ENCODE measurements at regions not wholly inside any gene's neighbourhood (a gene's known extent, or its start where the extent isn't known, plus 50 kb on each side); places are given as distances from the start of the nearest gene placed in this dataset.

DNA sequence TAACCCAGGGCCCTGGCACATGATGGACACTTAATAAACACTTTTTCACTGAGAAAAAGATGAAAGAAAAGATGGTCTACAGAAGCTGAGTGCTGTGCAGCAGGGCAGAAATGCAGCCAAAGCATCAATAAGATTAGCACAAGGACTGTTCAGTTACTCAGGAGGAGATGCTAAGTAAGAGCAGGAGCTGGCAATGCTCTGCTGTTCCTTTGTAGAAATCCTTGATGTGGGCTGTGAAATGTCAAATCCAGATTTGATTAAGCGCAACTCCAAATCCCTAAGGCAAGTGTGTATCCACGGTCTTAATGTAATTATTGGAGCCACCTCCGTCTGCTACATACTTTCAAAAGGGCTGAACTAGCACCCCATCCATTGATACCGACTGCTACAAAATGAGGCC lies 151.8 kb upstream of the BTG1 start:
- no peak overlapping the region for H3K4me3 ChIP-seq
- H3K27me3 ChIP-seq (ENCODE audit: low read depth) = no peaks in the 10 kb centered on the region
- H3K4me1 ChIP-seq = peaks cover 20% of the 10 kb centered on the region
- no peaks in the 10 kb centered on the region for H3K36me3 ChIP-seq
- no peak for ATAC-seq
- peak overlapping the region; percentile 13 for H3K27ac ChIP-seq
- H3K9me3 ChIP-seq = no peaks in the 10 kb centered on the region
- intact Hi-C loops (cut with DNase I) = no loop called here
- DNase-seq = no peak
- TF ChIP-seq, protein P1, sequence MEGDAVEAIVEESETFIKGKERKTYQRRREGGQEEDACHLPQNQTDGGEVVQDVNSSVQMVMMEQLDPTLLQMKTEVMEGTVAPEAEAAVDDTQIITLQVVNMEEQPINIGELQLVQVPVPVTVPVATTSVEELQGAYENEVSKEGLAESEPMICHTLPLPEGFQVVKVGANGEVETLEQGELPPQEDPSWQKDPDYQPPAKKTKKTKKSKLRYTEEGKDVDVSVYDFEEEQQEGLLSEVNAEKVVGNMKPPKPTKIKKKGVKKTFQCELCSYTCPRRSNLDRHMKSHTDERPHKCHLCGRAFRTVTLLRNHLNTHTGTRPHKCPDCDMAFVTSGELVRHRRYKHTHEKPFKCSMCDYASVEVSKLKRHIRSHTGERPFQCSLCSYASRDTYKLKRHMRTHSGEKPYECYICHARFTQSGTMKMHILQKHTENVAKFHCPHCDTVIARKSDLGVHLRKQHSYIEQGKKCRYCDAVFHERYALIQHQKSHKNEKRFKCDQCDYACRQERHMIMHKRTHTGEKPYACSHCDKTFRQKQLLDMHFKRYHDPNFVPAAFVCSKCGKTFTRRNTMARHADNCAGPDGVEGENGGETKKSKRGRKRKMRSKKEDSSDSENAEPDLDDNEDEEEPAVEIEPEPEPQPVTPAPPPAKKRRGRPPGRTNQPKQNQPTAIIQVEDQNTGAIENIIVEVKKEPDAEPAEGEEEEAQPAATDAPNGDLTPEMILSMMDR (IDR thresholded peaks at IDR 0.05) = no peak

DNA sequence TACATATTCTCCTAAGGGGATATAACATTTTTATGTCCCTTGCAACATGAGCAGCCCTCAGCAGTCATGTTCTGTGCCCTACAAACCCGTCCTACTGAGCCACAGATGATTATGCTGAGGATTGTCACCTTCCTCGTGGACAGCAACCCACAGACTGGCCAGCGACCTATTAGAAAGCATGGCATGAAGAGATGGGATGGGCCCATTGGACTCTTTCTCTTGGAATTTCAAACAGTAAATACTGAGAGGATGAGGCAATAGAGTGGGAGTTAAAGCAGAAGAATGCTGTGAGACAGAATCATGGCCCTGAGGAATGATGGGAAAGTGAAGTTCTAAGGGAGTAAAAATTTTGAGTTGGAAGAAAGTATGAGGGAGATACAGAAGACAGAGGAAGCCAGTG lies 149.9 kb upstream of the BTG1 start:
- TF ChIP-seq, protein P1 (IDR thresholded peaks at IDR 0.05) = no peak

DNA sequence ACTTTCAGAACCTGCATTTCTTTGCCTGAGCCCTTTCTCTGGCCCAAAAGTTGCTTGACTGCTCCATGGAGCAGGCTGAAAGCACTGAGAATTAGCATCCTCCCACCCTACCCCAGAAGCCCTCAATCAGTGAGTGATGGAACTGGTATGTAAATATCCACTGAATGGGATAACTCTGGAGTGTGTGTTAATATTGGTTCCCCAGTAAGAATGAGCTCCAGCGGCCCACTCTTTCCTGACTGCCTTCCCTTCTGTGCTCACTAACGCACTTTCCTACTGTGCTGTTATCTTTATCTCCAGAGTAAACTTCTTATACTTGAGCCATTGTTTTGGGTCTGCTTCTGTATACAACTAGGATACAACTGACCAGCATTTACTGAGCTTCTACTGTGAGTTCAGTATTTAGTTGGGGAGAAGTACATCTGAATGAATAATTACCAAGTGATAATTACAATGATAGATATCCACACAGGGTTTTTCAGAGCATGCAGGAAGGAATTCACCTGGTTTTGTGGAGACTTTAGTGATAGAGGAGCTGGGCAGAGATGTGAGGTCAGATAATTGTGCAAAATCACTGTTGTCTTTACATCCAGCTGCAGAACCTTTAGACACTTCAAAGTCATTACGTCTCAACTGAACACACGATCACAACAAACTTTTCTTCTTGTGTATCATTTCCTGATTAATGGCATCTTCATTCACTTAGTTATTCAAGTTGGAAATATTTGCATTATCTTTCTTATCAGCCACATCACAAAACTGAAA lies 149.2 kb upstream of the BTG1 start:
- Histone ChIP-seq H3K4me3 (no peak overlapping the region), H3K27me3 (ENCODE audit: low read depth) (no peaks in the 10 kb centered on the region), H3K9me3 (no peaks in the 10 kb centered on the region), H3K36me3 (no peaks in the 10 kb centered on the region), H3K4me1 (peaks cover 20% of the 10 kb centered on the region), H3K27ac (no peak overlapping the region)
- TF ChIP-seq, protein P1 (IDR thresholded peaks at IDR 0.05) = no peak
- DNase-seq = no peak
- intact Hi-C loops (cut with DNase I) = no loop called here
- no peak for ATAC-seq

More for the DNA sequence above, 149.9 kb upstream of the BTG1 start:
- intact Hi-C loops (cut with DNase I) = no loop called here
- no peaks in the 10 kb centered on the region for H3K27me3 ChIP-seq (ENCODE audit: low read depth)
- DNase-seq (no peak), ATAC-seq (no peak)
- H3K4me3 ChIP-seq = no peak overlapping the region
- no peak overlapping the region for H3K27ac ChIP-seq
- H3K36me3 ChIP-seq = no peaks in the 10 kb centered on the region
- H3K4me1 ChIP-seq = peaks cover 20% of the 10 kb centered on the region
- no peaks in the 10 kb centered on the region for H3K9me3 ChIP-seq

DNA sequence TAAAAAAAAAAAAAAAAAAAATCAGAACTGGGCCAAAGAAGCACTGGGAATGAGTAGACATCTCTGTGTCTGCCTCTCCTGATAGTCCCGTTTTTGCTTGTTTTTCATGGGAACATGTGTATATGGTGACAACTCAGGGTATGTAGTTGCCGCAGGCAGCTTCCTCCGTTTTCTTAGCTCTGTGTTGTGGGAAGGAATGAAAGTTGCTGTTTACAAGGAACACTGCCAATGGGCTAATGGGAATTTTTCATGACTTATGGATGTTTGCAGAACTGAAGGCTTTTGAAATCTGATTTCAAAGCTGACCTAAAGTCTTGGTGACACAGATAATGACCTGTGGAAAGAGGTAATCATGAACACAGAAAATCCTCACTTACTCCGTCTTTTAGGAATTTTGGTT lies 146.4 kb upstream of the BTG1 start:
- no peaks in the 10 kb centered on the region for H3K36me3 ChIP-seq
- peaks cover 9% of the 10 kb centered on the region for H3K4me1 ChIP-seq
- intact Hi-C loops (cut with DNase I) = no loop called here
- H3K9me3 ChIP-seq = no peaks in the 10 kb centered on the region
- TF ChIP-seq, protein P1 (IDR thresholded peaks at IDR 0.05) = no peak
- H3K4me3 ChIP-seq = no peak overlapping the region
- no peak overlapping the region for H3K27ac ChIP-seq
- no peak for ATAC-seq
- no peaks in the 10 kb centered on the region for H3K27me3 ChIP-seq (ENCODE audit: low read depth)
- no peak for DNase-seq

DNA sequence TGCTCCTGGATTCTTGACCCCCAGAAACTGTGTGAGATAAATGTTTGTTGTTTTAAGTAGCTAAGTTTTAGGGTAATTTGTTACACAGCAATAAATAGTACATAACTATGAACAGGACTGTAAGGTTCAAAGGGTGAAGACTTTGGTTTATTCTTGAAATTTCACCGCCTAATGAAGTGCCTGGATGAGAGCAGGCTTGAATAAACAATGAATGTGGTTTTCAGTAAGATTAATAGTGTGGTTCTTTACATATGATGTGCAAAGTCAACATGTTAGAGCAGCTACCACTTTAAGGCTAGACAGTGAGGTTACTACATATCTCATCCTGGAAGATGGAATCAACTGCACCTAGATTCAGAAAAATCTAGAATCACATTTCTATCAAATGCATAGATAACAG lies 145.2 kb upstream of the BTG1 start:
- Histone ChIP-seq H3K27me3 (ENCODE audit: low read depth) (no peaks in the 10 kb centered on the region), H3K36me3 (no peaks in the 10 kb centered on the region), H3K9me3 (no peaks in the 10 kb centered on the region), H3K27ac (no peak overlapping the region), H3K4me1 (peaks cover 5% of the 10 kb centered on the region), H3K4me3 (no peak overlapping the region)
- TF ChIP-seq, protein P1 (IDR thresholded peaks at IDR 0.05) = no peak
- ATAC-seq (no peak), DNase-seq (no peak)
- intact Hi-C loops (cut with DNase I) = no loop called here

Measured in lower lobe of right lung (tissue), 2 donors.